ENCODE measurements at regions not wholly inside any gene's neighbourhood (a gene's known extent, or its start where the extent isn't known, plus 50 kb on each side); places are given as distances from the start of the nearest gene placed in this dataset.

- TF ChIP-seq OSR1 (CRISPR knock-in tag; IDR thresholded peaks at IDR 0.05) (no peak), ARNTL (CRISPR knock-in tag; IDR thresholded peaks at IDR 0.05; ENCODE audit: borderline replicate concordance, low read depth) (no peak)
Measured at GRCh38 chr5:106797996-106798395, 872.7 kb downstream of the EFNA5 start.
